ENCODE measurements at regions not wholly inside any gene's neighbourhood (a gene's known extent, or its start where the extent isn't known, plus 50 kb on each side); places are given as distances from the start of the nearest gene placed in this dataset.
"Not testable (repeated sequence)": the region's sequence is repeated elsewhere in the genome, so short reads cannot be mapped to it uniquely, and the experiment has no call there.

DNA sequence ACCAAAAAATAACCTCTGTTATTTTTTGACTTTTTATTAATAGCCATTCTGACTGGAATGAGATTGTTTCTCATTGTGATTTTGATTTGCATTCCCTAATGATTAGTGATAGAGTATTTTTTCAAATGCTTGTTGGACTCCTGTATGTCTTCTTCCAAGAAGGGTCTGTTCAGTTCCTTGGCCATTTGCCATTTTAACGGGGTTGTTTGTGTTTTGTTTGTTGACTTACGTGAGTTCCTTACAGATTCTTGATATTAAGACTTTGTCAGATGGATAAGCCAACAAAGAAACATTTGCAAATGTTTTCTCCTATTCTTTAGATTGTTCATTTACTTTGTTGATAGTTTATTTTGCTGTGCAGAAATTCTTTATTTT lies 651.6 kb upstream of the LRFN5 start:
- Mint-ChIP-seq H3K4me3 (peak overlapping the region; percentile 97), H3K27me3 (ENCODE audit: low read depth, poor library complexity) (peaks cover under 1% of the 10 kb centered on the region), H3K4me1 (peaks cover 14% of the 10 kb centered on the region), H3K36me3 (ENCODE audit: low read depth) (peaks cover 53% of the 10 kb centered on the region), H3K9me3 (peaks cover 62% of the 10 kb centered on the region), H3K27ac (peak overlapping the region; percentile 99)
- no peak for DNase-seq
- TF ChIP-seq, protein P1, sequence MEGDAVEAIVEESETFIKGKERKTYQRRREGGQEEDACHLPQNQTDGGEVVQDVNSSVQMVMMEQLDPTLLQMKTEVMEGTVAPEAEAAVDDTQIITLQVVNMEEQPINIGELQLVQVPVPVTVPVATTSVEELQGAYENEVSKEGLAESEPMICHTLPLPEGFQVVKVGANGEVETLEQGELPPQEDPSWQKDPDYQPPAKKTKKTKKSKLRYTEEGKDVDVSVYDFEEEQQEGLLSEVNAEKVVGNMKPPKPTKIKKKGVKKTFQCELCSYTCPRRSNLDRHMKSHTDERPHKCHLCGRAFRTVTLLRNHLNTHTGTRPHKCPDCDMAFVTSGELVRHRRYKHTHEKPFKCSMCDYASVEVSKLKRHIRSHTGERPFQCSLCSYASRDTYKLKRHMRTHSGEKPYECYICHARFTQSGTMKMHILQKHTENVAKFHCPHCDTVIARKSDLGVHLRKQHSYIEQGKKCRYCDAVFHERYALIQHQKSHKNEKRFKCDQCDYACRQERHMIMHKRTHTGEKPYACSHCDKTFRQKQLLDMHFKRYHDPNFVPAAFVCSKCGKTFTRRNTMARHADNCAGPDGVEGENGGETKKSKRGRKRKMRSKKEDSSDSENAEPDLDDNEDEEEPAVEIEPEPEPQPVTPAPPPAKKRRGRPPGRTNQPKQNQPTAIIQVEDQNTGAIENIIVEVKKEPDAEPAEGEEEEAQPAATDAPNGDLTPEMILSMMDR (IDR thresholded peaks at IDR 0.05): no peak

DNA sequence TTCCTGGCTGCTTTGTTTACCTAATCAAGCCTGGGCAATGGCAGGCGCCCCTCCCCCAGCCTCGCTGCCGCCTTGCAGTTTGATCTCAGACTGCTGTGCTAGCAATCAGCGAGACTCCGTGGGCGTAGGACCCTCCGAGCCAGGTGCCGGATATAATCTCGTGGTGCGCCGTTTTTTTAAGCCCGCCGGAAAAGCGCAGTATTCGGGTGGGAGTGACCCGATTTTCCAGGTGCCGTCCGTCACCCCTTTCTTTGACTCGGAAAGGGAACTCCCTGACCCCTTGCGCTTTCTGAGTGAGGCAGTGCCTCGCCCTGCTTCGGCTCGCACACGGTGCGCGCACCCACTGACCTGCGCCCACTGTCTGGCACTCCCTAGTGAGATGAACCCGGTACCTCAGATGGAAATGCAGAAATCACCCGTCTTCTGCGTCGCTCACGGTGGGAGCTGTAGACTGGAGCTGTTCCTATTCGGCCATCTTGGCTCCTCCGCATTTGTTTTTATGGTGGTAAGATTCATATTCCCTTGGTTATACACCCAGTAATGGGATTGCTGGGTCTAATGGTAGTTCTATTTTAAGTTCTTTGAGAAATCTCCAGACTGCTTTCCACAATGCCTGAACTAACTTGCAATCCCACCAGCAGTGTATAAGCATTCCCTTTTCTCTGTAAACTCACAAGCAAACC lies 652.1 kb upstream of the LRFN5 start:
- Mint-ChIP-seq H3K36me3 (ENCODE audit: low read depth) (peaks cover 48% of the 10 kb centered on the region), H3K27ac (peak overlapping the region; percentile 99), H3K4me3 (peak overlapping the region; percentile 97), H3K4me1 (peaks cover 14% of the 10 kb centered on the region), H3K9me3 (peaks cover 57% of the 10 kb centered on the region)
- not testable (repeated sequence) for H3K27me3 Mint-ChIP-seq (ENCODE audit: low read depth, poor library complexity)
- peak; percentile 7 for DNase-seq

DNA sequence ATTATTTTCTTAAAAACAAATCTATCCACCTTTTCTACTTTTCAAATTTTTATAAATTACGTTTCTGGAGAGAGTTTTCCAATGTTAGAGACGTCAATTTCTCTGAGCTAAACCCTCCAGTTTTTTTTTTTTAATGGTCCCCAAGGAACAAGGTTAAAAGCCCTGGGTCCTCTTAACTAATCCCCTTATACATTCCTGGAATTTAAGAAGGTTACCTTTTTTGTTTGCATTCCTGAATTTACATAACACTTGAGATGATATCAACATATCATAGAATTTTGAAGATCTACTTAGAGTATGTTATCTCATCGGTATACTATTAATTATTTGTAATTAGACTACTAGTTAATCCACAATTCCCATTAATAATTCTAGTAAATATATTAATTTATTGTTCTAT lies 662.2 kb upstream of the LRFN5 start:
- Mint-ChIP-seq H3K36me3 (ENCODE audit: low read depth) (no peaks in the 10 kb centered on the region), H3K4me3 (no peak overlapping the region), H3K4me1 (no peaks in the 10 kb centered on the region), H3K27ac (no peak overlapping the region), H3K27me3 (ENCODE audit: low read depth, poor library complexity) (no peaks in the 10 kb centered on the region), H3K9me3 (peaks cover 12% of the 10 kb centered on the region)
- TF ChIP-seq, protein P1 (IDR thresholded peaks at IDR 0.05): no peak
- no peak for DNase-seq

DNA sequence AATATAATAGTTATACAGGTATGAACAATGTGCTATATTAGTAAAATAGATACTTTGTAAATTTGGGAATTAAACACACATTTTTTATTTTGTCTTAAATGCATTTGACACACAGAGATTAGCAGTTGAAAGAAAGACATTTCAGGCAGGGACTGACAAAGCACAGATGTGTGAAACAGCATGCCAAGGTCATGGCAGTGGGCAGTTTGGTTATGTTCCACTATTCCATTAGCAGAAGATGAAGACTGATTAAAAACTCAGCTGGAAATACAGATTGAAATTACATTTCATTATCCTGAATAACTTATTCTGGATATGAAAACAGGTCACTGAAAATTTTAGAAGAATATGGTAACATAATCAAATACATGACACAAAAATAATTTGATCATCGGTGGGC lies 669.8 kb upstream of the LRFN5 start:
- TF ChIP-seq, protein P1 (IDR thresholded peaks at IDR 0.05): no peak
- no peaks in the 10 kb centered on the region for H3K4me1 Mint-ChIP-seq
- no peaks in the 10 kb centered on the region for H3K36me3 Mint-ChIP-seq (ENCODE audit: low read depth)
- H3K27me3 Mint-ChIP-seq (ENCODE audit: low read depth, poor library complexity): peaks cover 3% of the 10 kb centered on the region
- no peak overlapping the region for H3K4me3 Mint-ChIP-seq
- peaks cover 4% of the 10 kb centered on the region for H3K9me3 Mint-ChIP-seq
- DNase-seq: no peak
- no peak overlapping the region for H3K27ac Mint-ChIP-seq

DNA sequence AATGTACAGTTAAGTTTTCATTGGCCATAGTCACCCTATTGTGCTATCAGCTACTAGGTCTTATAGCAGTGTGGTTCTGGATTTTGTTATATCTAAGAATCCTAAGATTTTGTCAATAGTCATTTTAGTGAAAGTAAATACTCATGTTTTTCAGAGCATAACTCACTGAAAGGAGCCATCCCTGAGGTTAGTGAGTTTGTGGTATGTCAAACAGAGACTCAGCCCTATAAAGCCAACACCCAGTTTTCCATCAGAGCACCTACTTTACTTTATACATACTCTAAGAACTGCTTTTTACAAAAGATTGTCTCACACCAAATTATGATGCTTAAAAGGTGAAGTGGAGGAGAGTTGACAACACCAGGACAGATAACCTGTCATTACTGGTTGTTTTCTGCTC lies 686.3 kb upstream of the LRFN5 start:
- no peaks in the 10 kb centered on the region for H3K4me1 Mint-ChIP-seq
- H3K4me3 Mint-ChIP-seq: no peak overlapping the region
- TF ChIP-seq, protein P1 (IDR thresholded peaks at IDR 0.05): no peak
- no peaks in the 10 kb centered on the region for H3K36me3 Mint-ChIP-seq (ENCODE audit: low read depth)
- H3K27me3 Mint-ChIP-seq (ENCODE audit: low read depth, poor library complexity): peaks cover 2% of the 10 kb centered on the region
- H3K27ac Mint-ChIP-seq: no peak overlapping the region
- DNase-seq: no peak
- H3K9me3 Mint-ChIP-seq: no peaks in the 10 kb centered on the region

DNA sequence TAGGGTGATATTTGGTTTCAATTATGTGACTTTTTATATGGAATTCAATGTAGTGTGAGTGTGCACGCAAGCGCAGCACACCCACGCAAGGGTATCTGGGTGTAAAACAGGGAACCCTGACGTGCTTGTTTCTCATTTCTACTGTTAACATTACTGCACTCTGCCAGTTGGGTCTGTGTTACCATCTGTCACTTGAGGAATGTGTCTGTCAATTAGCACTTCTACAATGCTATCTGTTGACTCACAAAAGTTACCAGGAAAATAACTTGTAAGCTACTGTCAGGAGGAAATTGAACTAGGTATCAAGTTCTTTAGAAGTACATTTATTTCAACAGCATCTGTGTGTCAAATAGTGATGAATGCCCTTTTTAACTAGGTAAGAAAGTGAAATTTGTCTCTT lies 695.5 kb upstream of the LRFN5 start:
- Mint-ChIP-seq H3K27ac (no peak overlapping the region), H3K36me3 (ENCODE audit: low read depth) (no peaks in the 10 kb centered on the region), H3K27me3 (ENCODE audit: low read depth, poor library complexity) (peaks cover 4% of the 10 kb centered on the region), H3K4me3 (no peak overlapping the region), H3K4me1 (no peaks in the 10 kb centered on the region), H3K9me3 (no peaks in the 10 kb centered on the region)
- TF ChIP-seq, protein P1 (IDR thresholded peaks at IDR 0.05): no peak
- no peak for DNase-seq
